ENCODE measurements at regions not wholly inside any gene's neighbourhood (a gene's known extent, or its start where the extent isn't known, plus 50 kb on each side); places are given as distances from the start of the nearest gene placed in this dataset.

GRCh38 chr9:106326493-106326892 is 536.5 kb upstream of the ZNF462 start:
- TF ChIP-seq CTCF (IDR thresholded peaks at IDR 0.05; ENCODE audit: low read depth, low read length), result no peak
- TF ChIP-seq POLR2A (IDR thresholded peaks at IDR 0.05; ENCODE audit: extremely low read depth, insufficient read length), result no peak

Data from NB4 (cell line).